IMR-90 (cell line): ENCODE measurements at regions not wholly inside any gene's neighbourhood (a gene's known extent, or its start where the extent isn't known, plus 50 kb on each side); places are given as distances from the start of the nearest gene placed in this dataset.

Source experiments
- ATAC-seq: fragments of 200-7000 bp; cut with Tn5 transposase; 2 replicates; pipeline ENCODE4 v1.9.1; 2020; ENCODE audit warnings: low read depth, mild to moderate bottlenecking, moderate library complexity
- BruUV-seq: library from RNA; stranded (reverse); fragments of 400-500 nt; replicated peaks from 2 replicates; lab custom pipeline; 2021; lab: Mats Ljungman, UMichigan
- CTCF ChIA-PET: fragments of 300-600 bp; formaldehyde crosslinking; extraction: SDS; loops from one replicate; lab custom pipeline; 2021; ENCODE audit warnings: antibody characterized with exemption; lab: Yijun Ruan, JAX
- POLR2A ChIA-PET: fragments of 300-600 bp; sonication (Branson Sonifier 250); formaldehyde crosslinking; loops from one replicate; lab custom pipeline; 2022; ENCODE audit warnings: antibody characterized with exemption; ENCODE audit not compliant: unreplicated experiment; lab: Charles Lee
- DNase-seq: peaks from one replicate; pipeline ENCODE4 v3.0.0; 2013
- H2AFZ ChIP-seq: replicated peaks from 2 replicates; pipeline ENCODE3; 2013; ENCODE audit warnings: low read length, mild to moderate bottlenecking; ENCODE audit not compliant: poor library complexity
- H2AK5ac ChIP-seq: 2 replicates; pipeline ENCODE4 v1.6.1; 2013; ENCODE audit warnings: low read depth, low read length, inconsistent platforms
- H2AK9ac ChIP-seq: replicated peaks from 2 replicates; pipeline ENCODE3; 2013; ENCODE audit warnings: mild to moderate bottlenecking, low read depth, low read length, moderate library complexity; ENCODE audit not compliant: poor library complexity
- H2BK120ac ChIP-seq: 2 replicates; pipeline ENCODE4 v1.6.1; 2013; ENCODE audit warnings: low read depth, low read length, inconsistent platforms
- H2BK15ac ChIP-seq: 3 replicates; pipeline ENCODE4 v1.6.1; 2013; ENCODE audit warnings: low read depth, low read length, inconsistent platforms
- H2BK20ac ChIP-seq: 2 replicates; pipeline ENCODE4 v1.6.1; 2013; ENCODE audit warnings: low read depth, mild to moderate bottlenecking, inconsistent platforms, low read length, moderate library complexity
- H2BK5ac ChIP-seq: 2 replicates; pipeline ENCODE4 v1.6.1; 2013; ENCODE audit warnings: mild to moderate bottlenecking, low read depth, low read length, inconsistent platforms; ENCODE audit not compliant: poor library complexity, severe bottlenecking
- H3K14ac ChIP-seq: replicated peaks from 2 replicates; pipeline ENCODE4 v1.6.1; 2013; ENCODE audit warnings: low read depth, low read length, inconsistent platforms
- H3K18ac ChIP-seq: 2 replicates; pipeline ENCODE4 v1.6.1; 2013; ENCODE audit warnings: low read depth, low read length, control low read depth
- H3K23ac ChIP-seq: 2 replicates; pipeline ENCODE4 v1.6.1; 2013; ENCODE audit warnings: low read depth, low read length, inconsistent platforms
- H3K27ac ChIP-seq: 2 replicates; pipeline ENCODE4 v1.5.1; 2013; ENCODE audit warnings: mild to moderate bottlenecking, control low read depth, low read length; ENCODE audit not compliant: insufficient read depth
- H3K27me3 ChIP-seq: 2 replicates; pipeline ENCODE4 v1.6.1; 2013; ENCODE audit warnings: low read length; ENCODE audit not compliant: control insufficient read depth, insufficient read depth
- H3K36me3 ChIP-seq: 2 replicates; pipeline ENCODE4 v1.6.1; 2013; ENCODE audit warnings: low read length, mixed read lengths; ENCODE audit not compliant: control insufficient read depth, insufficient read depth
- H3K4ac ChIP-seq: 2 replicates; pipeline ENCODE4 v1.6.1; 2013; ENCODE audit warnings: low read depth, low read length, inconsistent platforms
- H3K4me1 ChIP-seq: 2 replicates; pipeline ENCODE4 v1.6.1; 2013; ENCODE audit warnings: low read length, mixed read lengths; ENCODE audit not compliant: control insufficient read depth, insufficient read depth
- H3K4me2 ChIP-seq: 2 replicates; pipeline ENCODE4 v1.6.1; 2013; ENCODE audit warnings: low read depth, mild to moderate bottlenecking, control low read depth, low read length, moderate library complexity
- H3K4me3 ChIP-seq: 2 replicates; pipeline ENCODE4 v1.5.1; 2013; ENCODE audit warnings: low read depth, mild to moderate bottlenecking, control low read depth, low read length, moderate library complexity; ENCODE audit not compliant: insufficient read depth
- H3K56ac ChIP-seq: 2 replicates; pipeline ENCODE4 v1.6.1; 2013; ENCODE audit warnings: low read length, inconsistent platforms; ENCODE audit not compliant: insufficient read depth; ENCODE audit errors: extremely low read depth
- H3K79me1 ChIP-seq, 2 experiments: 2 replicates each; pipeline ENCODE4 v1.6.1; 2013; ENCODE audit warnings: low read length in 2 of 2, inconsistent platforms in 1 of 2, low read depth in 1 of 2
- H3K9ac ChIP-seq: 2 replicates; pipeline ENCODE4 v1.6.1; 2013; ENCODE audit warnings: low read depth, low read length, control low read depth
- H3K9me1 ChIP-seq: 2 replicates; pipeline ENCODE4 v1.6.1; 2013; ENCODE audit warnings: low read length, inconsistent platforms; ENCODE audit not compliant: insufficient read depth
- H3K9me3 ChIP-seq: 2 replicates; pipeline ENCODE4 v1.6.1; 2013; ENCODE audit warnings: low read length; ENCODE audit not compliant: control insufficient read depth, insufficient read depth
- H4K20me1 ChIP-seq: 2 replicates; pipeline ENCODE4 v1.6.1; 2013; ENCODE audit warnings: low read length, inconsistent platforms; ENCODE audit not compliant: insufficient read depth
- H4K5ac ChIP-seq: 2 replicates; pipeline ENCODE4 v1.6.1; 2013; ENCODE audit warnings: mild to moderate bottlenecking, low read depth, low read length, control low read depth
- H4K8ac ChIP-seq, 2 experiments: 2 replicates each; pipeline ENCODE4 v1.6.1; 2013; ENCODE audit warnings: low read depth in 2 of 2, low read length in 2 of 2, control low read depth in 1 of 2, inconsistent platforms in 1 of 2
- H4K91ac ChIP-seq: 2 replicates; pipeline ENCODE4 v1.6.1; 2013; ENCODE audit warnings: low read depth, low read length, inconsistent platforms; ENCODE audit not compliant: insufficient read depth
- BHLHE40 ChIP-seq: fragments of 150-350 bp; IDR thresholded peaks from 2 replicates; pipeline ENCODE4 v1.6.1; 2016; ENCODE audit warnings: mild to moderate bottlenecking, low read depth, low read length
- FOS ChIP-seq: fragments of 150-350 bp; IDR thresholded peaks from 2 replicates; pipeline ENCODE4 v1.6.1; 2016; ENCODE audit warnings: low read depth, low read length
- MAFK ChIP-seq: IDR thresholded peaks from 2 replicates; pipeline ENCODE4 v1.6.1; 2012; ENCODE audit warnings: low read depth, low read length, improper control_type of control experiment
- MAZ ChIP-seq: IDR thresholded peaks from 2 replicates; pipeline ENCODE4 v1.6.1; 2012; ENCODE audit warnings: low read depth, mild to moderate bottlenecking, low read length, improper control_type of control experiment, moderate library complexity, borderline replicate concordance
- MXI1 ChIP-seq: IDR thresholded peaks from 2 replicates; pipeline ENCODE4 v1.6.1; 2012; ENCODE audit warnings: low read depth, mild to moderate bottlenecking, low read length, moderate library complexity, borderline replicate concordance
- NFE2L2 ChIP-seq: fragments of 150-350 bp; IDR thresholded peaks from 2 replicates; pipeline ENCODE4 v1.6.1; 2016; ENCODE audit warnings: low read depth, mild to moderate bottlenecking, low read length
- POLR2A ChIP-seq: IDR thresholded peaks from 2 replicates; pipeline ENCODE4 v1.6.1; 2012; ENCODE audit warnings: mild to moderate bottlenecking, low read depth, low read length
- RAD21 ChIP-seq: IDR thresholded peaks from 2 replicates; pipeline ENCODE4 v1.6.1; 2012; ENCODE audit warnings: low read length, improper control_type of control experiment
- RCOR1 ChIP-seq: IDR thresholded peaks from 2 replicates; pipeline ENCODE4 v1.6.1; 2012; ENCODE audit warnings: mild to moderate bottlenecking, low read length, improper control_type of control experiment; ENCODE audit not compliant: insufficient replicate concordance
- SMC3 ChIP-seq: fragments of 150-350 bp; IDR thresholded peaks from 2 replicates; pipeline ENCODE4 v1.6.1; 2016; ENCODE audit warnings: low read depth, mild to moderate bottlenecking, antibody characterized with exemption, low read length, moderate library complexity
- WGBS, 2 experiments: methylation state at CpG; one replicate each; pipeline versions ENCODE4 v1.1.5 to v1.1.7; 2013; ENCODE audit warnings: missing lambda C conversion rate in 2 of 2; ENCODE audit not compliant: insufficient read length in 1 of 2; ENCODE audit errors: extremely low coverage in 2 of 2; 5-methylcytosine and 5-hydroxymethylcytosine counted together
- dilution Hi-C: fragments of 300-500 bp; cut with HindIII; formaldehyde crosslinking; loops from one replicate; pipeline ENCODE4 v1.14.3; 2018; ENCODE audit warnings: low sequenced_read_pairs; ENCODE audit not compliant: unreplicated experiment
- in situ Hi-C: fragments of 300-500 bp; cut with MboI; formaldehyde crosslinking; loops from 3 replicates; pipeline ENCODE4 v1.14.3; 2019; ENCODE audit warnings: low sequenced_read_pairs, inconsistent platforms, mixed read lengths
- intact Hi-C: fragments of 100-400 bp; cut with micrococcal nuclease; formaldehyde crosslinking; loops from 2 replicates; pipeline ENCODE4 v1.10.0; 2022

- no peak overlapping the region for H2BK20ac ChIP-seq
- no peak overlapping the region for H3K9ac ChIP-seq
- intact Hi-C loops: no loop called here
- H2BK15ac ChIP-seq: no peak overlapping the region
- H3K9me1 ChIP-seq: no peaks in the 10 kb centered on the region
- H2AFZ ChIP-seq: peak overlapping the region; percentile 14
- H3K79me1 ChIP-seq: no peaks in the 10 kb centered on the region
- no peak overlapping the region for H4K91ac ChIP-seq
- TF ChIP-seq MXI1 (no peak), RAD21 (no peak), MAFK (no peak), FOS (no peak), BHLHE40 (no peak), POLR2A (no peak), NFE2L2 (no peak), RCOR1 (no peak), SMC3 (no peak), MAZ (no peak)
- H3K9me3 ChIP-seq: no peaks in the 10 kb centered on the region
- no peak overlapping the region for H2BK5ac ChIP-seq
- BruUV-seq: no TSS peak
- DNase-seq (no peak), ATAC-seq (no peak)
- ChIA-PET CTCF (interaction anchor here (0.6 kb wide), 1 partner anchor 656 kb away, joined by 3 read pairs; no protein-coding TSS in a partner anchor), POLR2A (no interaction called here)
- no peak overlapping the region for H3K4me2 ChIP-seq
- no peak overlapping the region for H3K4me3 ChIP-seq
- no peak overlapping the region for H3K56ac ChIP-seq
- H3K27me3 ChIP-seq: peaks cover 4% of the 10 kb centered on the region
- dilution Hi-C loops: no loop called here
- 78% methylated on average over 4 of the region's 7 CpGs; no CpG with 5 or more reads in 1 of the 2 experiments for WGBS, 2 experiments
- no peaks in the 10 kb centered on the region for H3K4me1 ChIP-seq
- no peak overlapping the region for H3K18ac ChIP-seq
- no peak overlapping the region for H4K5ac ChIP-seq
- H3K23ac ChIP-seq: no peak overlapping the region
- H3K27ac ChIP-seq: no peak overlapping the region
- H2BK120ac ChIP-seq: no peak overlapping the region
- H4K8ac ChIP-seq: no peak overlapping the region
- no peak overlapping the region for H3K14ac ChIP-seq
- no peak overlapping the region for H2AK5ac ChIP-seq
- H2AK9ac ChIP-seq: no peak overlapping the region
- H3K4ac ChIP-seq: no peak overlapping the region
- H4K20me1 ChIP-seq: no peaks in the 10 kb centered on the region
- in situ Hi-C loops: no loop called here
- no peaks in the 10 kb centered on the region for H3K36me3 ChIP-seq
Observed at GRCh38 chr20:48550814-48551213, 277.0 kb downstream of the PREX1 start.
